DMS114 treated with DMSO at 0.1 percent for 48 hours (cell line): ENCODE measurements at regions not wholly inside any gene's neighbourhood (a gene's known extent, or its start where the extent isn't known, plus 50 kb on each side); places are given as distances from the start of the nearest gene placed in this dataset.
A peak's percentile ranks its signal among the peaks of the same experiment; 100 is the strongest.

Experiments used
- DNase-seq: peaks from one replicate; lab custom pipeline; 2025; ENCODE audit not compliant: unreplicated experiment; lab: John Stamatoyannopoulos, UW

- no peak for DNase-seq
Measured at GRCh38 chr1:80278936-80279335, 1272.4 kb upstream of the ADGRL4 start.

GRCh38 chr1:80274256-80274655 lies 1267.7 kb upstream of the ADGRL4 start:
- no peak for DNase-seq

- DNase-seq = no peak
Measured at GRCh38 chr1:80272495-80272894, 1266.0 kb upstream of the ADGRL4 start.

- DNase-seq = no peak
Measured at GRCh38 chr1:80258659-80259058, 1252.1 kb upstream of the ADGRL4 start.

GRCh38 chr1:80251591-80251990 lies 1245.1 kb upstream of the ADGRL4 start:
- no peak for DNase-seq

- DNase-seq = no peak
Measured at GRCh38 chr1:80251171-80251570, 1244.6 kb upstream of the ADGRL4 start.

- no peak for DNase-seq
Measured at GRCh38 chr1:80250573-80251168, 1244.1 kb upstream of the ADGRL4 start.

GRCh38 chr1:80249699-80250098 lies 1243.2 kb upstream of the ADGRL4 start:
- no peak for DNase-seq

- no peak for DNase-seq
Measured at GRCh38 chr1:80248886-80249285, 1242.4 kb upstream of the ADGRL4 start.

GRCh38 chr1:80245813-80246212 lies 1239.3 kb upstream of the ADGRL4 start:
- no peak for DNase-seq

- no peak for DNase-seq
Measured at GRCh38 chr1:80244372-80244771, 1237.8 kb upstream of the ADGRL4 start.

GRCh38 chr1:80241566-80241965 lies 1235.0 kb upstream of the ADGRL4 start:
- no peak for DNase-seq

GRCh38 chr1:80225510-80225909 lies 1219.0 kb upstream of the ADGRL4 start:
- DNase-seq = no peak

GRCh38 chr1:80221319-80221718 lies 1214.8 kb upstream of the ADGRL4 start:
- no peak for DNase-seq

- peak; percentile 63 for DNase-seq
Measured at GRCh38 chr1:80218112-80218511, 1211.6 kb upstream of the ADGRL4 start.

- DNase-seq = peak; percentile 92
Measured at GRCh38 chr1:80217377-80217986, 1211.0 kb upstream of the ADGRL4 start.

GRCh38 chr1:80214888-80215540 lies 1208.5 kb upstream of the ADGRL4 start:
- no peak for DNase-seq

GRCh38 chr1:80212948-80213347 lies 1206.4 kb upstream of the ADGRL4 start:
- DNase-seq = no peak

GRCh38 chr1:80211691-80212380 lies 1205.3 kb upstream of the ADGRL4 start:
- DNase-seq = no peak

- no peak for DNase-seq
Measured at GRCh38 chr1:80202118-80202517, 1195.6 kb upstream of the ADGRL4 start.

GRCh38 chr1:80194221-80194620 lies 1187.7 kb upstream of the ADGRL4 start:
- no peak for DNase-seq

GRCh38 chr1:80181418-80181817 lies 1174.9 kb upstream of the ADGRL4 start:
- DNase-seq = no peak
